ENCODE measurements at regions not wholly inside any gene's neighbourhood (a gene's known extent, or its start where the extent isn't known, plus 50 kb on each side); places are given as distances from the start of the nearest gene placed in this dataset.

- in situ Hi-C loops (cut with MboI; ENCODE audit: low pct_unique_long_range_greater_than_20kb, low sequenced_read_pairs) = no loop called here
These were observed 177.8 kb upstream of the EGLN3 start for GRCh38 chr14:34128665-34129064.

GRCh38 chr14:34126586-34126985 is 175.7 kb upstream of the EGLN3 start:
- no peak for DNase-seq
- in situ Hi-C loops (cut with MboI; ENCODE audit: low pct_unique_long_range_greater_than_20kb, low sequenced_read_pairs) = no loop called here

More at GRCh38 chr14:34128665-34129064, 177.8 kb upstream of the EGLN3 start:
- no peak for DNase-seq

GRCh38 chr14:34124585-34124984 is 173.7 kb upstream of the EGLN3 start:
- DNase-seq = no peak
- in situ Hi-C loops (cut with MboI; ENCODE audit: low pct_unique_long_range_greater_than_20kb, low sequenced_read_pairs) = no loop called here

GRCh38 chr14:34122650-34123049 is 171.8 kb upstream of the EGLN3 start:
- in situ Hi-C loops (cut with MboI; ENCODE audit: low pct_unique_long_range_greater_than_20kb, low sequenced_read_pairs) = no loop called here
- no peak for DNase-seq

GRCh38 chr14:34122081-34122480 is 171.2 kb upstream of the EGLN3 start:
- in situ Hi-C loops (cut with MboI; ENCODE audit: low pct_unique_long_range_greater_than_20kb, low sequenced_read_pairs) = no loop called here
- no peak for DNase-seq

- in situ Hi-C loops (cut with MboI; ENCODE audit: low pct_unique_long_range_greater_than_20kb, low sequenced_read_pairs) = no loop called here
These were observed 169.5 kb upstream of the EGLN3 start for GRCh38 chr14:34120185-34120977.

GRCh38 chr14:34119107-34119858 is 168.4 kb upstream of the EGLN3 start:
- in situ Hi-C loops (cut with MboI; ENCODE audit: low pct_unique_long_range_greater_than_20kb, low sequenced_read_pairs) = no loop called here
- DNase-seq = no peak

More at GRCh38 chr14:34120185-34120977, 169.5 kb upstream of the EGLN3 start:
- no peak for DNase-seq

GRCh38 chr14:34113991-34114390 is 163.1 kb upstream of the EGLN3 start:
- in situ Hi-C loops (cut with MboI; ENCODE audit: low pct_unique_long_range_greater_than_20kb, low sequenced_read_pairs) = no loop called here
- DNase-seq = no peak

GRCh38 chr14:34113005-34113511 is 162.2 kb upstream of the EGLN3 start:
- no peak for DNase-seq
- in situ Hi-C loops (cut with MboI; ENCODE audit: low pct_unique_long_range_greater_than_20kb, low sequenced_read_pairs) = no loop called here

- in situ Hi-C loops (cut with MboI; ENCODE audit: low pct_unique_long_range_greater_than_20kb, low sequenced_read_pairs) = no loop called here
- no peak for DNase-seq
These were observed 161.1 kb upstream of the EGLN3 start for GRCh38 chr14:34111953-34112352.

GRCh38 chr14:34111505-34111904 is 160.6 kb upstream of the EGLN3 start:
- DNase-seq = no peak
- in situ Hi-C loops (cut with MboI; ENCODE audit: low pct_unique_long_range_greater_than_20kb, low sequenced_read_pairs) = no loop called here

GRCh38 chr14:34110531-34110930 is 159.7 kb upstream of the EGLN3 start:
- in situ Hi-C loops (cut with MboI; ENCODE audit: low pct_unique_long_range_greater_than_20kb, low sequenced_read_pairs) = no loop called here
- DNase-seq = no peak

- in situ Hi-C loops (cut with MboI; ENCODE audit: low pct_unique_long_range_greater_than_20kb, low sequenced_read_pairs) = no loop called here
- no peak for DNase-seq
These were observed 156.6 kb upstream of the EGLN3 start for GRCh38 chr14:34107441-34107840.

- no peak for DNase-seq
- in situ Hi-C loops (cut with MboI; ENCODE audit: low pct_unique_long_range_greater_than_20kb, low sequenced_read_pairs) = no loop called here
These were observed 155.4 kb upstream of the EGLN3 start for GRCh38 chr14:34106310-34106709.

- DNase-seq = no peak
- in situ Hi-C loops (cut with MboI; ENCODE audit: low pct_unique_long_range_greater_than_20kb, low sequenced_read_pairs) = no loop called here
These were observed 153.9 kb upstream of the EGLN3 start for GRCh38 chr14:34104489-34105397.

GRCh38 chr14:34103176-34103575 is 152.3 kb upstream of the EGLN3 start:
- in situ Hi-C loops (cut with MboI; ENCODE audit: low pct_unique_long_range_greater_than_20kb, low sequenced_read_pairs) = no loop called here
- no peak for DNase-seq

- in situ Hi-C loops (cut with MboI; ENCODE audit: low pct_unique_long_range_greater_than_20kb, low sequenced_read_pairs) = no loop called here
These were observed 148.8 kb upstream of the EGLN3 start for GRCh38 chr14:34099635-34100034.

GRCh38 chr14:34098985-34099349 is 148.1 kb upstream of the EGLN3 start:
- no peak for DNase-seq
- in situ Hi-C loops (cut with MboI; ENCODE audit: low pct_unique_long_range_greater_than_20kb, low sequenced_read_pairs) = no loop called here

More at GRCh38 chr14:34099635-34100034, 148.8 kb upstream of the EGLN3 start:
- no peak for DNase-seq

All from KBM-7 (cell line).